GM13977 (cell line): ENCODE measurements at regions not wholly inside any gene's neighbourhood (a gene's known extent, or its start where the extent isn't known, plus 50 kb on each side); places are given as distances from the start of the nearest gene placed in this dataset.

ENCODE experiments used
- DNase-seq: peaks from one replicate; pipeline ENCODE4 v3.0.0; 2012; ENCODE audit warnings: low spot score
- CTCF ChIP-seq: IDR thresholded peaks from 2 replicates; pipeline ENCODE4 v1.5.1; 2012; ENCODE audit warnings: mild to moderate bottlenecking, control low read depth; ENCODE audit not compliant: insufficient read depth; ENCODE audit errors: extremely low read depth, missing control alignments
- in situ Hi-C: fragments of 300-500 bp; cut with MboI; formaldehyde crosslinking; loops from one replicate; pipeline ENCODE4 v1.12.0; 2022; ENCODE audit warnings: low sequenced_read_pairs, low pct_unique_long_range_greater_than_20kb, mixed read lengths, inconsistent platforms; ENCODE audit not compliant: unreplicated experiment

- DNase-seq: no peak
- in situ Hi-C loops: no loop called here
- TF ChIP-seq CTCF: no peak
Observed at GRCh38 chr4:177012918-177013545, 220.3 kb upstream of the VEGFC start.

- TF ChIP-seq CTCF: no peak
Observed at GRCh38 chr4:177016541-177017141, 223.9 kb upstream of the VEGFC start.

GRCh38 chr4:177023951-177024350, 231.2 kb upstream of the VEGFC start:
- no peak for TF ChIP-seq CTCF
- in situ Hi-C loops: no loop called here
- no peak for DNase-seq

More at GRCh38 chr4:177016541-177017141, 223.9 kb upstream of the VEGFC start:
- in situ Hi-C loops: no loop called here
- DNase-seq: no peak

GRCh38 chr4:177032341-177032740, 239.6 kb upstream of the VEGFC start:
- in situ Hi-C loops: loop anchor here (25.0 kb wide), 1 partner anchor 670 kb away; no protein-coding TSS in a partner anchor
- no peak for TF ChIP-seq CTCF
- no peak for DNase-seq

GRCh38 chr4:177033135-177033534, 240.4 kb upstream of the VEGFC start:
- TF ChIP-seq CTCF: no peak
- DNase-seq: no peak
- in situ Hi-C loops: loop anchor here (25.0 kb wide), 1 partner anchor 671 kb away; no protein-coding TSS in a partner anchor

GRCh38 chr4:177033632-177034031, 240.9 kb upstream of the VEGFC start:
- in situ Hi-C loops: loop anchor here (25.0 kb wide), 1 partner anchor 671 kb away; no protein-coding TSS in a partner anchor
- TF ChIP-seq CTCF: no peak
- DNase-seq: no peak
